Suppressor macrophage treated with lipopolysaccharide for 4 hours (primary cell): ENCODE measurements at regions not wholly inside any gene's neighbourhood (a gene's known extent, or its start where the extent isn't known, plus 50 kb on each side); places are given as distances from the start of the nearest gene placed in this dataset.

Experiments
- DNase-seq: peaks from one replicate; pipeline ENCODE4 v3.0.0-alpha.2; 2020

GRCh38 chr2:128640845-128641360 is 322.2 kb upstream of the HS6ST1 start:
- no peak for DNase-seq

- no peak for DNase-seq
Measured at GRCh38 chr2:128641421-128642080, 322.9 kb upstream of the HS6ST1 start.

- DNase-seq: no peak
Measured at GRCh38 chr2:128642316-128642715, 323.6 kb upstream of the HS6ST1 start.

DNA sequence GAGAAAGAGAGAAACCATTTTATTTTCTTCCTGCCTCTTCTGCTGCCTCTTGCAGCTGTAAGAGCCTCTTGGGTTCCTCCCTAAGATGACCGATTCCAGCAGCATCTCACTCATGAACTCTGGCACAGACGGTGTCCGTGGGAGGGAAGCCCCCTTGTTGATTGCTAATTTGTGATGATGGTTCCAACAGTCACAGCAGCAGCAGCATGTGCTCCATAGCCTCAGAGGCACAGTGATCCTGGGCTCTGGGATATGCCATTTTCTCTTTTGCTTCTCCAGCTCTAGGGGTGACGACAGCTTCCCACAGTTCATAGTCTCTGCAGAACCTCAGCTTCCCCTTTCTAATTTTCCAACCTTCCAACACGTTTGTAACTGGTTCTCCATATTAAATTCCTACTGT is 324.2 kb upstream of the HS6ST1 start:
- peak; percentile 80 for DNase-seq

DNA sequence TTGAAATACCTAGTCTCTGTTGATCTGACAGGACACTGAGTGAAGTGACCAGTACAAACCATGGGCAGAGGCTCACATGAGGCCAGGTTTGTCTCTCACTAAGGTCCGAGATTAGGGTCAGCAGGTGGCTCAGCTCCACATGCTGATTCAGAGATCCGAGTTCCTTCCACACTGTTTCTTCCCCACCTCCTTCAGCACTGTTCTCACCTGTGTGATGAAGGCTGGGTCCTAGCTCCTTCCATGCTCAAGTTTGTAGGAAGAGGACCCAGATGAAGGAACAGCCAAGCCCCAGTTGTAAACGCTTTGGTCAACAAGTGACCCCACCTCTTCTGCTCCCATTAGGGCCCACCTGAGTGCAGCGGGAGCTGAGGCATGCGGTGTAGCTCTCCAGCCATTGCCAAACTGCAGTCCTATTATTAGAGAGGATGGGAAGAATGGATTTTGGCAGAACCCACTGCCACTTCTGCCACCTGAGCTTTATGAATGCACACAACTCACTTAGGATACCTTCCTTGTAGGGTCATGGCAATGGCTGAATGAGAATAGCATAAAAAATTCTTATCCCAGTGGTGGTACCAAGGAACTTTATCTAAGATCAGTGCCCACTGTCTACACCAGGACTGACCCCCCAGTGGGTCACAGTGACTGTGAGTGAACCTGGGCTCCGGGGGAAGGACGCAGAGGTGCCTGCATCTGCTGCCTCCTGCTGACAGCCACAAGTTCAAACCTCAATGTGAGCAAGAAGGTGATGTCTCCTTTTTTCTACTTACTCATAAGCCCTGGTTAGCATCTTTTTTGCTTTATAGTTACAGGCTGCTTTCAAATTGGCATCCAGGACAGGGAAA is 324.8 kb upstream of the HS6ST1 start:
- no peak for DNase-seq

GRCh38 chr2:128644156-128644555 is 325.5 kb upstream of the HS6ST1 start:
- DNase-seq: no peak

GRCh38 chr2:128644718-128645256 is 326.1 kb upstream of the HS6ST1 start:
- DNase-seq: no peak

- DNase-seq: no peak
Measured at GRCh38 chr2:128645631-128646030, 327.0 kb upstream of the HS6ST1 start.

DNA sequence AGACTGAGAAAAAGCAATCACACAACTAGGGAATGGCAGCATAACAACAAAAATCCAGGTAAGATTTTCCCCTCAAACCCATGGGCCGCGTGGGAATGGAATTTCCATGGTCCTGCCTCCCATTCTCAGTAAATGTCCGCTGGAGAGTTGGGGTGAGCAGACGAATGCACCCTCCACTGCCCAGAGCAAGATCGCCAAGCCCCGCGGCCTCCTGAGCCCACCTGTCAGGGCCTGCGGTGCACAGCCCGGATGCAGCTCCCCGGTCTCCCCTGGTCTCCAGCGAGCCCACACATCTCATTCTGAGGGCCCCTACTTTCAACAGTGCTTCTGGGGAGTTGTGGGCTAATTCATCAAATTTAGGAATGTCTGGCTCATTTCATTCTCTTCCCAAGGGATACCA is 327.4 kb upstream of the HS6ST1 start:
- DNase-seq: no peak

DNA sequence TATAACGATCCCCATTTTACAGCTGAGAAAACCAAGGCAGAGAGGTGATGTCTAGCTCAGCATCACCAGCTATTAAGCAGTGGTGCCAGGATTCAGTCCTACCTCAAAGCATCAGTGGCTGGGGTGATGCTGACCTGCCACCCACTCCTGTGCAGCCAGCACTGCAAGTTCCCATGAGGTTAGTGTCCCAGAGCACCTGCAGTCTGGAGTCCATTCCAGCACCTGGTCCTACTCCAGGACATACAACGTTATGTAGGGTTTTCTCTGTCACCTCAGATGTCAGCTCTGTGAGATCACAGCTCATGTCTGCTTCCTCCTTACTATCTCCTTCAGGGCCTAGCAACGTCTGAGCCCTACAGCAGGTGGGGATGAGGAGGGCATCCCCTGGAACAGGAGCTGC is 328.0 kb upstream of the HS6ST1 start:
- DNase-seq: no peak

DNA sequence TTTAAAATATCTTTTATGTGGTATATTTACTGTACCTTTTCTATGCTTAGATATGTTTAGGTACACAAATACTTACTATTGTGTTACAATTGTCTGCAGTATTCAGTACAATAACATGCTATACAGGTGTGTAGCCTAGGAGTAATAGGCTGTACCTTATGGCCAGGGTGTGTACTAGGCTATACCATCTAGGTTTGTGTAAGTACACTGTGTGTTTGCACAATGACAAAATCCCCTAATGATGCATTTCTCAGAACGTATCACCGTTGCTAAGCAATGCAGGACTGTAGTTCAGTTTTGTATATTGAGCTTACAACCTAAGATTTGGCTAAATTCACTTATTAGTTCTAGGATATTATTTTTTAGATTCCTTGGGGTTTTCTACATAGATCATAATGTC is 332.3 kb upstream of the HS6ST1 start:
- no peak for DNase-seq

GRCh38 chr2:128654408-128654807 is 335.7 kb upstream of the HS6ST1 start:
- peak; percentile 79 for DNase-seq

- no peak for DNase-seq
Measured at GRCh38 chr2:128660836-128661235, 342.2 kb upstream of the HS6ST1 start.

GRCh38 chr2:128661311-128661710 is 342.6 kb upstream of the HS6ST1 start:
- no peak for DNase-seq

- no peak for DNase-seq
Measured at GRCh38 chr2:128662051-128662471, 343.4 kb upstream of the HS6ST1 start.

DNA sequence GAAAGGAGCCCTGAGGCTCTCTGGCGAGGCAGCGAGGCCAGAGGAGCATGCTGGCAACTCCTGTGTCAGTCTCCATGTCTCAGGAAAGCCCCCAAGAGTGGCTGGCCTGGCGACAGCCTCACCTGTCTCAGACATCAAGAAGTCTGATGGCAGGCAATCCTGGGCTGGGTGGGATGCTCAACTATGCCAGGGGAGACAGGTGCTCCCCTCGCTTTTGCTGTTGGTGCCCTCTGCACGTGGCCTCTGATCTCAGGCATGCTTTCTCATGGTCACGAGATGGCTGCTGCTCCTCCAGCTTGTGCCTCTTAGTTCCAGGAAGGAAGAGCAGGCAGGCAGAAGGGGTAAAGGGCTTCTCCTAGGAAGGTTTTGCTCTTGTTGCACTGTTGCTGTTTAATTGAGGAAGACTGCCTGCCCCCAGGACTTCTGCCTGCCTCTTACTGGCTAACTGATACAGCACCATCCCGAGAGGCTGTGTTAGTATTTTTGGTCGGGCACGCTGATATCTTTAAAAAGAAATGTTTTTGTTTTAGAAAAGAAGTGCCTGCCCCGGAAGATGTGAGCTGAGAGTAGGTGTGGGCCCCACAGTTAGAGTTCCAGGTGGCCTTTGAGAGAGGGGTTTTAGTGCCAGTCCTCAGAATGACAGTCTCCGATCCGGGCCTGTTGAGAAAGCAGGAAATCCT is 344.8 kb upstream of the HS6ST1 start:
- no peak for DNase-seq

- no peak for DNase-seq
Measured at GRCh38 chr2:128664499-128664971, 345.9 kb upstream of the HS6ST1 start.

DNA sequence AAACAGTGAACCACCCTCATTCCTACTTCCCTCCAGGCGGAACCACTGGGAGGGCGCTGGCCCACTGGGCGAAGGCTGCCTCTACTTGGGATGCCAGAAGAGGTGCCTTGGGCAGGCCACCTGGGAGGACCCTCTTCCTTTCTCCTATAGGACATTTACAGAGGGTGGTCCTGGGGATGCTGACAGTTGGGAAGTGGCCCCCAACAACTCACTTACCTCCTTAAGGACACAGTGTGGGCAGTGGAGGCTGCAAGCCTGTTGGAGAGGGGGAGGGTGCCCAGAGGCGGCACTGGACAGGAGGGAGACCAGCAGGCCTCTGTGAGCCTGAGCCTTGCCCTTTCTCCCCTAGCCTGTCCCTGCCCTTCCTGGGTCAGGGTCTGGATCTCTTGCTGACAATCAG is 346.4 kb upstream of the HS6ST1 start:
- DNase-seq: no peak

- no peak for DNase-seq
Measured at GRCh38 chr2:128666596-128666995, 347.9 kb upstream of the HS6ST1 start.

- no peak for DNase-seq
Measured at GRCh38 chr2:128667391-128667790, 348.7 kb upstream of the HS6ST1 start.

DNA sequence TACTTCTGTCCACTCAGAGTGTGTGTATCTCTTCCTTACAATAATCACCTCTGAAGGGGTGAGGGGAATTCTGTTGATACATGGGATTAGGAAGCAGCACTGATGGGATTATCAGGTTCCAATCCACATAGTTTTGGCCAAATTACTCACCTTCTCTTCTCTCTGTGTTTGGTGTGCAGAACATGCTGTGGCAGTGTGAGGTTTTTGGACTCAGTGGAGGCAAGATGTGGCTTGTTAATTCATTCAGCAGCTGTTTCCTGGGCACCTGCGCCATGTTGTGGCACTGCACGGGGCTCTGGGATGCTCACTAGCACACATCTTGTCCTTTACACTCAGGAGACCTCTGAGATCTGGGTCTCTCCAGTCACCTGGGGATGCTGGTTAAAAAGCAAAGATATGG is 350.3 kb upstream of the HS6ST1 start:
- no peak for DNase-seq

- no peak for DNase-seq
Measured at GRCh38 chr2:128670066-128670465, 351.4 kb upstream of the HS6ST1 start.
